WTC11 (cell line): ENCODE measurements at regions not wholly inside any gene's neighbourhood (a gene's known extent, or its start where the extent isn't known, plus 50 kb on each side); places are given as distances from the start of the nearest gene placed in this dataset.

ENCODE experiments used
- ATAC-seq: fragments of 200-7000 bp; cut with Tn5 transposase; 2 replicates; pipeline ENCODE4 v1.10.0; 2021; ENCODE audit warnings: mild to moderate bottlenecking, moderate library complexity
- CTCF ChIA-PET: fragments of 300-600 bp; sonication (Branson Sonifier 250); formaldehyde crosslinking; loops from one replicate; lab custom pipeline; 2021; ENCODE audit warnings: antibody characterized with exemption; lab: Charles Lee
- POLR2A ChIA-PET: fragments of 350-600 bp; sonication (Branson Sonifier 250); formaldehyde crosslinking; loops from one replicate; lab custom pipeline; 2021; ENCODE audit warnings: antibody characterized with exemption; lab: Charles Lee
- DNase-seq: peaks from one replicate; pipeline ENCODE4 v3.0.0; 2021; ENCODE audit warnings: low spot score
- H3K27ac Mint-ChIP-seq: 2 replicates; pipeline ENCODE4 v1.8.0; 2021; ENCODE audit warnings: mixed read lengths
- H3K27me3 Mint-ChIP-seq: 2 replicates; pipeline ENCODE4 v1.8.0; 2021; ENCODE audit warnings: low read depth, mild to moderate bottlenecking, moderate library complexity, mixed read lengths
- H3K36me3 Mint-ChIP-seq: 2 replicates; pipeline ENCODE4 v1.8.0; 2021; ENCODE audit warnings: mixed read lengths
- H3K4me1 Mint-ChIP-seq: 2 replicates; pipeline ENCODE4 v1.8.0; 2022; ENCODE audit warnings: mixed read lengths
- H3K4me3 Mint-ChIP-seq: 2 replicates; pipeline ENCODE4 v1.8.0; 2021; ENCODE audit warnings: mild to moderate bottlenecking, moderate library complexity, mixed read lengths
- H3K9me3 Mint-ChIP-seq: 2 replicates; pipeline ENCODE4 v1.8.0; 2021; ENCODE audit warnings: mixed read lengths
- ATF1 ChIP-seq: sonication (generic); formaldehyde crosslinking; IDR thresholded peaks from 2 replicates; pipeline ENCODE4 v1.8.1; 2023; ENCODE audit warnings: mild to moderate bottlenecking, moderate library complexity, missing genetic modification reagents
- EMX1 ChIP-seq: fragments of 250-450 bp; sonication (Bioruptor Pico); IDR thresholded peaks from 2 replicates; pipeline ENCODE4 v1.8.0; 2021; ENCODE audit warnings: mild to moderate bottlenecking
- TCF7 ChIP-seq: sonication (generic); formaldehyde crosslinking; IDR thresholded peaks from 2 replicates; pipeline ENCODE4 v1.8.0; 2022; ENCODE audit warnings: mild to moderate bottlenecking, low read depth, missing genetic modification reagents, moderate library complexity
- TF ChIP-seq, protein P1 (sequence below): sonication (generic); formaldehyde crosslinking; IDR thresholded peaks from 2 replicates; pipeline ENCODE4 v1.8.1; 2023; ENCODE audit warnings: mild to moderate bottlenecking, missing genetic modification reagents
- TF ChIP-seq, protein P2 (sequence below): sonication (generic); formaldehyde crosslinking; IDR thresholded peaks from 2 replicates; pipeline ENCODE4 v1.8.1; 2023; ENCODE audit warnings: mild to moderate bottlenecking, missing genetic modification reagents, borderline replicate concordance
- TF ChIP-seq, protein P3 (sequence below): sonication (generic); formaldehyde crosslinking; IDR thresholded peaks from 2 replicates; pipeline ENCODE4 v1.8.0; 2022; ENCODE audit warnings: missing genetic modification reagents
- TF ChIP-seq, protein P4 (sequence below): sonication (generic); formaldehyde crosslinking; conservative IDR thresholded peaks from 2 replicates; pipeline ENCODE4 v1.8.1; 2023; ENCODE audit warnings: mild to moderate bottlenecking, low read depth, missing genetic modification reagents, moderate library complexity
- TF ChIP-seq, protein P5 (sequence below): sonication (generic); formaldehyde crosslinking; IDR thresholded peaks from 2 replicates; pipeline ENCODE4 v1.8.0; 2022; ENCODE audit warnings: mild to moderate bottlenecking, missing genetic modification reagents

DNA sequence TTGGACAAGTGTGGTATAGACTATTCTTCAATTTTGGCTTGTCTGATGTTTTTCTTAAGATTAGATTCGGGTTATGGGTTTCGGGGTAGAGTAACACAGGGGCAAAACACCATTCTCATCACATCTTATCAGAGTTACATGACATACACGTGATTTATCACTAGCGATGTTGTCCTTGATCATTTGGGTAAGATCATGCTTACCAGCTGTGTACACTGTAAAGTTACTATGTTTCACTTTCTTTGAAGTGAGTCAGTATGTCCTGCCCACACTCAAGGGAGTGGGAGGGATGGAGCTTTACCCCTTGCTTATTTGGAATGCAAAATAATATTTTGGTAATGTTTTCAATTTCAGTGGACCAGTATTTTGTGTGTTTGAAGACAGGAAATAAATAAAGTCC, 101.8 kb upstream of the TAF11L2 start:
- POLR2A ChIA-PET = no interaction called here

More for the DNA sequence above, 101.8 kb upstream of the TAF11L2 start:
- H3K27me3 Mint-ChIP-seq = peaks cover 40% of the 10 kb centered on the region
- no peak overlapping the region for H3K4me3 Mint-ChIP-seq
- peaks cover 18% of the 10 kb centered on the region for H3K9me3 Mint-ChIP-seq
- DNase-seq (no peak), ATAC-seq (no peak)
- H3K27ac Mint-ChIP-seq = no peak overlapping the region
- H3K36me3 Mint-ChIP-seq = peaks cover 21% of the 10 kb centered on the region
- peaks cover 34% of the 10 kb centered on the region for H3K4me1 Mint-ChIP-seq
- TF ChIP-seq TCF7 (CRISPR knock-in tag) (no peak), ATF1 (CRISPR knock-in tag) (no peak), EMX1 (CRISPR knock-in tag) (no peak)
- TF ChIP-seq, protein P1, sequence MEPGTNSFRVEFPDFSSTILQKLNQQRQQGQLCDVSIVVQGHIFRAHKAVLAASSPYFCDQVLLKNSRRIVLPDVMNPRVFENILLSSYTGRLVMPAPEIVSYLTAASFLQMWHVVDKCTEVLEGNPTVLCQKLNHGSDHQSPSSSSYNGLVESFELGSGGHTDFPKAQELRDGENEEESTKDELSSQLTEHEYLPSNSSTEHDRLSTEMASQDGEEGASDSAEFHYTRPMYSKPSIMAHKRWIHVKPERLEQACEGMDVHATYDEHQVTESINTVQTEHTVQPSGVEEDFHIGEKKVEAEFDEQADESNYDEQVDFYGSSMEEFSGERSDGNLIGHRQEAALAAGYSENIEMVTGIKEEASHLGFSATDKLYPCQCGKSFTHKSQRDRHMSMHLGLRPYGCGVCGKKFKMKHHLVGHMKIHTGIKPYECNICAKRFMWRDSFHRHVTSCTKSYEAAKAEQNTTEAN (CRISPR knock-in tag) = no peak
- TF ChIP-seq, protein P2, sequence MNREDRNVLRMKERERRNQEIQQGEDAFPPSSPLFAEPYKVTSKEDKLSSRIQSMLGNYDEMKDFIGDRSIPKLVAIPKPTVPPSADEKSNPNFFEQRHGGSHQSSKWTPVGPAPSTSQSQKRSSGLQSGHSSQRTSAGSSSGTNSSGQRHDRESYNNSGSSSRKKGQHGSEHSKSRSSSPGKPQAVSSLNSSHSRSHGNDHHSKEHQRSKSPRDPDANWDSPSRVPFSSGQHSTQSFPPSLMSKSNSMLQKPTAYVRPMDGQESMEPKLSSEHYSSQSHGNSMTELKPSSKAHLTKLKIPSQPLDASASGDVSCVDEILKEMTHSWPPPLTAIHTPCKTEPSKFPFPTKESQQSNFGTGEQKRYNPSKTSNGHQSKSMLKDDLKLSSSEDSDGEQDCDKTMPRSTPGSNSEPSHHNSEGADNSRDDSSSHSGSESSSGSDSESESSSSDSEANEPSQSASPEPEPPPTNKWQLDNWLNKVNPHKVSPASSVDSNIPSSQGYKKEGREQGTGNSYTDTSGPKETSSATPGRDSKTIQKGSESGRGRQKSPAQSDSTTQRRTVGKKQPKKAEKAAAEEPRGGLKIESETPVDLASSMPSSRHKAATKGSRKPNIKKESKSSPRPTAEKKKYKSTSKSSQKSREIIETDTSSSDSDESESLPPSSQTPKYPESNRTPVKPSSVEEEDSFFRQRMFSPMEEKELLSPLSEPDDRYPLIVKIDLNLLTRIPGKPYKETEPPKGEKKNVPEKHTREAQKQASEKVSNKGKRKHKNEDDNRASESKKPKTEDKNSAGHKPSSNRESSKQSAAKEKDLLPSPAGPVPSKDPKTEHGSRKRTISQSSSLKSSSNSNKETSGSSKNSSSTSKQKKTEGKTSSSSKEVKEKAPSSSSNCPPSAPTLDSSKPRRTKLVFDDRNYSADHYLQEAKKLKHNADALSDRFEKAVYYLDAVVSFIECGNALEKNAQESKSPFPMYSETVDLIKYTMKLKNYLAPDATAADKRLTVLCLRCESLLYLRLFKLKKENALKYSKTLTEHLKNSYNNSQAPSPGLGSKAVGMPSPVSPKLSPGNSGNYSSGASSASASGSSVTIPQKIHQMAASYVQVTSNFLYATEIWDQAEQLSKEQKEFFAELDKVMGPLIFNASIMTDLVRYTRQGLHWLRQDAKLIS (CRISPR knock-in tag) = no peak
- TF ChIP-seq, protein P3, sequence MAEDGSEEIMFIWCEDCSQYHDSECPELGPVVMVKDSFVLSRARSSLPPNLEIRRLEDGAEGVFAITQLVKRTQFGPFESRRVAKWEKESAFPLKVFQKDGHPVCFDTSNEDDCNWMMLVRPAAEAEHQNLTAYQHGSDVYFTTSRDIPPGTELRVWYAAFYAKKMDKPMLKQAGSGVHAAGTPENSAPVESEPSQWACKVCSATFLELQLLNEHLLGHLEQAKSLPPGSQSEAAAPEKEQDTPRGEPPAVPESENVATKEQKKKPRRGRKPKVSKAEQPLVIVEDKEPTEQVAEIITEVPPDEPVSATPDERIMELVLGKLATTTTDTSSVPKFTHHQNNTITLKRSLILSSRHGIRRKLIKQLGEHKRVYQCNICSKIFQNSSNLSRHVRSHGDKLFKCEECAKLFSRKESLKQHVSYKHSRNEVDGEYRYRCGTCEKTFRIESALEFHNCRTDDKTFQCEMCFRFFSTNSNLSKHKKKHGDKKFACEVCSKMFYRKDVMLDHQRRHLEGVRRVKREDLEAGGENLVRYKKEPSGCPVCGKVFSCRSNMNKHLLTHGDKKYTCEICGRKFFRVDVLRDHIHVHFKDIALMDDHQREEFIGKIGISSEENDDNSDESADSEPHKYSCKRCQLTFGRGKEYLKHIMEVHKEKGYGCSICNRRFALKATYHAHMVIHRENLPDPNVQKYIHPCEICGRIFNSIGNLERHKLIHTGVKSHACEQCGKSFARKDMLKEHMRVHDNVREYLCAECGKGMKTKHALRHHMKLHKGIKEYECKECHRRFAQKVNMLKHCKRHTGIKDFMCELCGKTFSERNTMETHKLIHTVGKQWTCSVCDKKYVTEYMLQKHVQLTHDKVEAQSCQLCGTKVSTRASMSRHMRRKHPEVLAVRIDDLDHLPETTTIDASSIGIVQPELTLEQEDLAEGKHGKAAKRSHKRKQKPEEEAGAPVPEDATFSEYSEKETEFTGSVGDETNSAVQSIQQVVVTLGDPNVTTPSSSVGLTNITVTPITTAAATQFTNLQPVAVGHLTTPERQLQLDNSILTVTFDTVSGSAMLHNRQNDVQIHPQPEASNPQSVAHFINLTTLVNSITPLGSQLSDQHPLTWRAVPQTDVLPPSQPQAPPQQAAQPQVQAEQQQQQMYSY (CRISPR knock-in tag) = no peak
- TF ChIP-seq, protein P4, sequence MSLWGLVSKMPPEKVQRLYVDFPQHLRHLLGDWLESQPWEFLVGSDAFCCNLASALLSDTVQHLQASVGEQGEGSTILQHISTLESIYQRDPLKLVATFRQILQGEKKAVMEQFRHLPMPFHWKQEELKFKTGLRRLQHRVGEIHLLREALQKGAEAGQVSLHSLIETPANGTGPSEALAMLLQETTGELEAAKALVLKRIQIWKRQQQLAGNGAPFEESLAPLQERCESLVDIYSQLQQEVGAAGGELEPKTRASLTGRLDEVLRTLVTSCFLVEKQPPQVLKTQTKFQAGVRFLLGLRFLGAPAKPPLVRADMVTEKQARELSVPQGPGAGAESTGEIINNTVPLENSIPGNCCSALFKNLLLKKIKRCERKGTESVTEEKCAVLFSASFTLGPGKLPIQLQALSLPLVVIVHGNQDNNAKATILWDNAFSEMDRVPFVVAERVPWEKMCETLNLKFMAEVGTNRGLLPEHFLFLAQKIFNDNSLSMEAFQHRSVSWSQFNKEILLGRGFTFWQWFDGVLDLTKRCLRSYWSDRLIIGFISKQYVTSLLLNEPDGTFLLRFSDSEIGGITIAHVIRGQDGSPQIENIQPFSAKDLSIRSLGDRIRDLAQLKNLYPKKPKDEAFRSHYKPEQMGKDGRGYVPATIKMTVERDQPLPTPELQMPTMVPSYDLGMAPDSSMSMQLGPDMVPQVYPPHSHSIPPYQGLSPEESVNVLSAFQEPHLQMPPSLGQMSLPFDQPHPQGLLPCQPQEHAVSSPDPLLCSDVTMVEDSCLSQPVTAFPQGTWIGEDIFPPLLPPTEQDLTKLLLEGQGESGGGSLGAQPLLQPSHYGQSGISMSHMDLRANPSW (CRISPR knock-in tag) = no peak
- TF ChIP-seq, protein P5, sequence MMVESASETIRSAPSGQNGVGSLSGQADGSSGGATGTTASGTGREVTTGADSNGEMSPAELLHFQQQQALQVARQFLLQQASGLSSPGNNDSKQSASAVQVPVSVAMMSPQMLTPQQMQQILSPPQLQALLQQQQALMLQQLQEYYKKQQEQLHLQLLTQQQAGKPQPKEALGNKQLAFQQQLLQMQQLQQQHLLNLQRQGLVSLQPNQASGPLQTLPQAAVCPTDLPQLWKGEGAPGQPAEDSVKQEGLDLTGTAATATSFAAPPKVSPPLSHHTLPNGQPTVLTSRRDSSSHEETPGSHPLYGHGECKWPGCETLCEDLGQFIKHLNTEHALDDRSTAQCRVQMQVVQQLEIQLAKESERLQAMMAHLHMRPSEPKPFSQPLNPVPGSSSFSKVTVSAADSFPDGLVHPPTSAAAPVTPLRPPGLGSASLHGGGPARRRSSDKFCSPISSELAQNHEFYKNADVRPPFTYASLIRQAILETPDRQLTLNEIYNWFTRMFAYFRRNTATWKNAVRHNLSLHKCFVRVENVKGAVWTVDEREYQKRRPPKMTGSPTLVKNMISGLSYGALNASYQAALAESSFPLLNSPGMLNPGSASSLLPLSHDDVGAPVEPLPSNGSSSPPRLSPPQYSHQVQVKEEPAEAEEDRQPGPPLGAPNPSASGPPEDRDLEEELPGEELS (CRISPR knock-in tag) = no peak
- TF ChIP-seq, all 79 proteins: peak for 0
- CTCF ChIA-PET = no interaction called here
